Suppressor macrophage (primary cell): ENCODE measurements at regions not wholly inside any gene's neighbourhood (a gene's known extent, or its start where the extent isn't known, plus 50 kb on each side); places are given as distances from the start of the nearest gene placed in this dataset.
"Not testable (repeated sequence)": the region's sequence is repeated elsewhere in the genome, so short reads cannot be mapped to it uniquely, and the experiment has no call there.

ENCODE experiments used
- DNase-seq, 4 experiments: peaks; one replicate each; pipeline ENCODE4 v3.0.0-alpha.2; 2020 to 2022

- DNase-seq, result peak in 2 of 4 experiments; percentile 25 to 32
Measured at GRCh38 chr13:50494138-50494537, 349.4 kb downstream of the DLEU7 start.

- DNase-seq, result not testable (repeated sequence)
Measured at GRCh38 chr13:50503212-50503611, 340.3 kb downstream of the DLEU7 start.

GRCh38 chr13:50509167-50509566 is 334.3 kb downstream of the DLEU7 start:
- no peak for DNase-seq

GRCh38 chr13:50509771-50510441 is 333.6 kb downstream of the DLEU7 start:
- no peak for DNase-seq

- peak in 1 of 4 experiments; percentile 43 for DNase-seq
Measured at GRCh38 chr13:50510885-50511545, 332.5 kb downstream of the DLEU7 start.

- DNase-seq, result peak in 3 of 4 experiments; percentile 34 to 69 (median 61)
Measured at GRCh38 chr13:50511877-50512341, 331.6 kb downstream of the DLEU7 start.

GRCh38 chr13:50512474-50513299 is 330.8 kb downstream of the DLEU7 start:
- peak; percentile 60 to 84 (median 76) for DNase-seq

GRCh38 chr13:50513300-50513877 is 330.1 kb downstream of the DLEU7 start:
- DNase-seq, result no peak

- DNase-seq, result no peak
Measured at GRCh38 chr13:50514249-50514648, 329.2 kb downstream of the DLEU7 start.

- no peak for DNase-seq
Measured at GRCh38 chr13:50518131-50518530, 325.4 kb downstream of the DLEU7 start.

GRCh38 chr13:50518781-50519201 is 324.7 kb downstream of the DLEU7 start:
- peak in 3 of 4 experiments; percentile 16 to 31 (median 23) for DNase-seq

- DNase-seq, result peak in 3 of 4 experiments; percentile 10 to 58 (median 44)
Measured at GRCh38 chr13:50519866-50520265, 323.6 kb downstream of the DLEU7 start.

- no peak for DNase-seq
Measured at GRCh38 chr13:50521006-50521830, 322.3 kb downstream of the DLEU7 start.

GRCh38 chr13:50521831-50522149 is 321.7 kb downstream of the DLEU7 start:
- peak in 1 of 4 experiments; percentile 51 for DNase-seq

GRCh38 chr13:50522506-50522905 is 321.0 kb downstream of the DLEU7 start:
- no peak for DNase-seq

- no peak for DNase-seq
Measured at GRCh38 chr13:50523307-50523706, 320.2 kb downstream of the DLEU7 start.

- no peak for DNase-seq
Measured at GRCh38 chr13:50524560-50524959, 318.9 kb downstream of the DLEU7 start.

- DNase-seq, result no peak
Measured at GRCh38 chr13:50526661-50527071, 316.8 kb downstream of the DLEU7 start.

GRCh38 chr13:50527188-50527587 is 316.3 kb downstream of the DLEU7 start:
- no peak for DNase-seq

GRCh38 chr13:50527612-50528509 is 315.6 kb downstream of the DLEU7 start:
- peak in 2 of 4 experiments; percentile 12 to 34 for DNase-seq
